CD4-positive, alpha-beta memory T cell (primary cell): ENCODE measurements at regions not wholly inside any gene's neighbourhood (a gene's known extent, or its start where the extent isn't known, plus 50 kb on each side); places are given as distances from the start of the nearest gene placed in this dataset.

ENCODE experiments used
- CTCF ChIA-PET: fragments of 350-600 bp; sonication (Branson Sonifier 250); formaldehyde crosslinking; loops from one replicate; lab custom pipeline; 2021; ENCODE audit warnings: inconsistent platforms; ENCODE audit not compliant: partially characterized antibody; lab: Charles Lee
- POLR2A ChIA-PET: fragments of 350-600 bp; sonication (Branson Sonifier 250); formaldehyde crosslinking; loops from one replicate; lab custom pipeline; 2021; ENCODE audit not compliant: partially characterized antibody; lab: Charles Lee
- DNase-seq, 5 donors: peaks; one replicate each; pipeline versions ENCODE4 v3.0.0 to v3.0.0-alpha.2; 2020 to 2022; ENCODE audit warnings: mixed read lengths in 1 of 5
- H3K27ac ChIP-seq: one replicate; pipeline ENCODE4 v1.7.0; 2013; ENCODE audit warnings: low read depth, low read length
- H3K27me3 ChIP-seq: 2 replicates; pipeline ENCODE4 v1.7.0; 2013; ENCODE audit warnings: mild to moderate bottlenecking, low read length, moderate library complexity; ENCODE audit not compliant: insufficient read depth
- H3K36me3 ChIP-seq: 2 replicates; pipeline ENCODE4 v1.7.0; 2013; ENCODE audit warnings: mild to moderate bottlenecking, low read length, moderate library complexity; ENCODE audit not compliant: insufficient read depth
- H3K4me1 ChIP-seq: 2 replicates; pipeline ENCODE4 v1.7.0; 2013; ENCODE audit warnings: mild to moderate bottlenecking, low read length, moderate library complexity; ENCODE audit not compliant: insufficient read depth
- H3K4me3 ChIP-seq, 2 donors: one replicate each; pipeline ENCODE4 v1.7.0; 2013; ENCODE audit warnings: low read length in 2 of 2, mild to moderate bottlenecking in 1 of 2
- H3K9me3 ChIP-seq, 2 donors: one replicate each; pipeline ENCODE4 v1.7.0; 2013; ENCODE audit warnings: low read length in 2 of 2, control low read depth in 1 of 2; ENCODE audit not compliant: control insufficient read depth in 1 of 2
- H3K27ac Mint-ChIP-seq, 7 donors: one replicate each; pipeline ENCODE4 v1.8.0; 2020 to 2021; ENCODE audit warnings: mixed read lengths in 7 of 7, mild to moderate bottlenecking in 6 of 7, inconsistent platforms in 3 of 7, moderate library complexity in 3 of 7
- H3K27me3 Mint-ChIP-seq, 2 donors: one replicate each; pipeline ENCODE4 v1.8.0; 2020 to 2021; ENCODE audit warnings: mixed read lengths in 2 of 2
- H3K36me3 Mint-ChIP-seq, 2 donors: one replicate each; pipeline ENCODE4 v1.8.0; 2020 to 2021; ENCODE audit warnings: mixed read lengths in 2 of 2, inconsistent platforms in 1 of 2, mild to moderate bottlenecking in 1 of 2
- H3K4me1 Mint-ChIP-seq, 4 donors: one replicate each; pipeline ENCODE4 v1.8.0; 2020 to 2021; ENCODE audit warnings: mixed read lengths in 4 of 4, mild to moderate bottlenecking in 1 of 4
- H3K4me3 Mint-ChIP-seq, 8 donors: one replicate each; pipeline ENCODE4 v1.8.0; 2020 to 2021; ENCODE audit warnings: mixed read lengths in 8 of 8, mild to moderate bottlenecking in 7 of 8, moderate library complexity in 6 of 8, inconsistent platforms in 3 of 8
- H3K9me3 Mint-ChIP-seq, 8 donors: one replicate each; pipeline ENCODE4 v1.8.0; 2020 to 2021; ENCODE audit warnings: mixed read lengths in 8 of 8, mild to moderate bottlenecking in 5 of 8, inconsistent platforms in 3 of 8, moderate library complexity in 1 of 8
- intact Hi-C: fragments of 100-400 bp; cut with micrococcal nuclease; formaldehyde crosslinking; loops from one replicate; pipeline ENCODE4 v1.15.1; 2023

DNA sequence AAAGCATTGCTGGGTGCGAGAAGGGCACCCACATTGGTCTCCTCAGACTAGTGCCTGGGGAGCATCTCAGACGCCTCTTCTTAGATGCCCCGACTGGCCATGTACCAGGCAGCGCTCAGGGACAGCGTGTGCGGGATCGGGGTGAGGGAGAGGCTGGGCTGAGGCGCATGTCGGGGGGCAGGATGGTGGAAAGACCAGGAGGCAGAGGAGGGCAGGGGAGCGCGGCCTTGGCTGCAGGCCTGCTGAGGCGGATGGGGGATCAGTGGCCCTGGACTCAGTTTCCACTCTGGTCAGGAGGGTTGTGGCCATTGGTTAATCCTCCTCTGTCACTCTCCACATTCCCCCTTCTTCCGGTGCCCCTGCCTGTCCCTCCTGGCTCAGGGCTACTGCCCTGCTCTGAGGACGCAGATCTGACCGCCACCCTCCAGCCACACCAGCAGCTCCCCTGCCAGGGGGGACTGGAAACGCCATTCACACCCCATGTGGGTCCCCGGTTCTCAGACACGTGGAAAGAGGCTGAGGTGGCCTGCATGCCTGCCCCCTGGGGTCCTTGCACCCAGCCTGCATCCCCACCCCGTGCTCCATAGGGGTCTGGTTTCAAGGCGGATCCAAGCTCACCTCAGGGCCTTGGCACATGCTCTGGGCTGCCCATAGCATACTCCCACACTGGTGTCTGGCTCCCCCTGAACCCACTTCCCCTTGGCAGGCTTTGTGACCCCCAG lies 105.9 kb downstream of the CPZ start:
- Mint-ChIP-seq H3K4me1 (peaks cover 0 to 1% (median 0%) of the 10 kb centered on the region in 4 donors), H3K36me3 (no peaks in the 10 kb centered on the region), H3K27me3 (peaks cover 8% of the 10 kb centered on the region in 2 donors), H3K9me3 (peaks cover 0 to 5% (median 0%) of the 10 kb centered on the region in 8 donors), H3K4me3 (no peak overlapping the region), H3K27ac (no peak overlapping the region)
- POLR2A ChIA-PET: no interaction called here
- DNase-seq: no peak
- H3K27me3 ChIP-seq: no peaks in the 10 kb centered on the region
- intact Hi-C loops: no loop called here
- no peaks in the 10 kb centered on the region for H3K9me3 ChIP-seq
- no peak overlapping the region for H3K4me3 ChIP-seq
- CTCF ChIA-PET: no interaction called here
- H3K4me1 ChIP-seq: no peaks in the 10 kb centered on the region
- H3K27ac ChIP-seq: no peak overlapping the region
- no peaks in the 10 kb centered on the region for H3K36me3 ChIP-seq

DNA sequence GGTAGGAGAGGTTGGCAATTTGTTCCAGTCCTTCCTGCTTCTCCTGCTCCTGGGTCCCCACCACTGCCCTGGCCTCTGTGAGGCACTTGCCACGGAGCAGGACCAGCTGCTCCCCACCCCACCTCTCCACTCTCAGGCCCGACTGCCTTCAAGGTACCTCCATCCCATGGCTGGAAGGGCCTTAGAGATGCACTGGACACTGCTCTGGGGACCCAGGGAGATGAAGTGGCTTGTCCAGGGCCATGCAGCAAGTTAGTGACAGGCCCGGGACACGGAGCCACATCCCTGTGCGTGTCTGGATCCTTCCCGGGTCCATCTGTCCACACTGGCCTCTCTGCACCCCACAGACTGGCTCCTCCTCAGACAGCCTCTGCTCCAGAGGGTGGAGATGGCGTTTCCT lies 105.3 kb downstream of the CPZ start:
- Mint-ChIP-seq H3K27ac (no peak overlapping the region), H3K27me3 (peaks cover 6 to 9% of the 10 kb centered on the region in 2 donors), H3K4me1 (peaks cover 0 to 1% (median 0%) of the 10 kb centered on the region in 4 donors), H3K36me3 (no peaks in the 10 kb centered on the region), H3K9me3 (peaks cover 0 to 8% (median 0%) of the 10 kb centered on the region in 8 donors), H3K4me3 (no peak overlapping the region)
- ChIA-PET CTCF (no interaction called here), POLR2A (no interaction called here)
- no peaks in the 10 kb centered on the region for H3K36me3 ChIP-seq
- H3K27me3 ChIP-seq: no peaks in the 10 kb centered on the region
- H3K4me1 ChIP-seq: no peaks in the 10 kb centered on the region
- H3K9me3 ChIP-seq: no peaks in the 10 kb centered on the region
- no peak overlapping the region for H3K27ac ChIP-seq
- no peak overlapping the region for H3K4me3 ChIP-seq
- intact Hi-C loops: no loop called here
- no peak for DNase-seq

DNA sequence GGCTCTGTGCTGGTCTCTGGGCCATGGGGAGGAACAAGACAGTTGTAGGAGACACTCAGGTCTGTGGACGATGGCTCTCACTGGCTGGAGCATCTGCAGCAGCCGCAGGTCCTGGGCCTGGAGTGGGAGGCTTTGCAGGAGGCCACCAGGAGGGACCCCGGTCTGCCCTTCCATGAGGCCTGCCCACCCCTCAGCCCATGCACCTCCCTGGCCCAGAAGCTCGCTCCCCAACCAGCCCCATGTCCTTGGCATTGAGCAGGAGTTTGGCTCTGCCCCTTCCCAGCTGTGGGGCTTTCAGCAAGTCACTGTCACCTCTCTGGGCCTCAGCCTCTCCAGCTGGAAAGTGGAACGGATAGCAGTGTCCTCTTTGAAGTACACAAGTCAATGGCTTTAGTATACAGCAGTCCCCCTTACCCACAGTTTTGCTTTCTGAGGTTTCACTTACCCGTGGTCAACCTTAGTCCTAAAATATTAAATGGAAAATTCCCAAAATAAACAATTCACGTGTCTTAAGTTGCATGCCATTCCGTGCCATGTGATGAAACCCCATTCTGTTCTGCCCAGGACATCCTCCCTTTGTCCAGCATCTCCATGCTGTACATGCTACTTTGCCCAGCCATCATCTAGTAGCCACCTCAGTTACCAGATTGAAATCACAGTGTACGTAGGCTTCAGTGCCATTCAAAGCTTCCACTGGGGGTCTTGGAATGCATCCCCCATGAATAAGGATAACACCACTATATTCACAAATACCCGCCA lies 104.0 kb downstream of the CPZ start:
- H3K36me3 Mint-ChIP-seq: no peaks in the 10 kb centered on the region
- no peak overlapping the region for H3K27ac Mint-ChIP-seq
- H3K4me1 ChIP-seq: no peaks in the 10 kb centered on the region
- H3K36me3 ChIP-seq: no peaks in the 10 kb centered on the region
- peaks cover 0 to 1% (median 0%) of the 10 kb centered on the region in 4 donors for H3K4me1 Mint-ChIP-seq
- CTCF ChIA-PET: no interaction called here
- POLR2A ChIA-PET: no interaction called here
- H3K27ac ChIP-seq: no peak overlapping the region
- H3K9me3 ChIP-seq: no peaks in the 10 kb centered on the region
- H3K27me3 Mint-ChIP-seq: peaks cover 3 to 9% of the 10 kb centered on the region in 2 donors
- H3K9me3 Mint-ChIP-seq: peaks cover 0 to 8% (median 0%) of the 10 kb centered on the region in 8 donors
- no peak overlapping the region for H3K4me3 Mint-ChIP-seq
- no peaks in the 10 kb centered on the region for H3K27me3 ChIP-seq
- no peak for DNase-seq
- intact Hi-C loops: no loop called here
- H3K4me3 ChIP-seq: no peak overlapping the region

DNA sequence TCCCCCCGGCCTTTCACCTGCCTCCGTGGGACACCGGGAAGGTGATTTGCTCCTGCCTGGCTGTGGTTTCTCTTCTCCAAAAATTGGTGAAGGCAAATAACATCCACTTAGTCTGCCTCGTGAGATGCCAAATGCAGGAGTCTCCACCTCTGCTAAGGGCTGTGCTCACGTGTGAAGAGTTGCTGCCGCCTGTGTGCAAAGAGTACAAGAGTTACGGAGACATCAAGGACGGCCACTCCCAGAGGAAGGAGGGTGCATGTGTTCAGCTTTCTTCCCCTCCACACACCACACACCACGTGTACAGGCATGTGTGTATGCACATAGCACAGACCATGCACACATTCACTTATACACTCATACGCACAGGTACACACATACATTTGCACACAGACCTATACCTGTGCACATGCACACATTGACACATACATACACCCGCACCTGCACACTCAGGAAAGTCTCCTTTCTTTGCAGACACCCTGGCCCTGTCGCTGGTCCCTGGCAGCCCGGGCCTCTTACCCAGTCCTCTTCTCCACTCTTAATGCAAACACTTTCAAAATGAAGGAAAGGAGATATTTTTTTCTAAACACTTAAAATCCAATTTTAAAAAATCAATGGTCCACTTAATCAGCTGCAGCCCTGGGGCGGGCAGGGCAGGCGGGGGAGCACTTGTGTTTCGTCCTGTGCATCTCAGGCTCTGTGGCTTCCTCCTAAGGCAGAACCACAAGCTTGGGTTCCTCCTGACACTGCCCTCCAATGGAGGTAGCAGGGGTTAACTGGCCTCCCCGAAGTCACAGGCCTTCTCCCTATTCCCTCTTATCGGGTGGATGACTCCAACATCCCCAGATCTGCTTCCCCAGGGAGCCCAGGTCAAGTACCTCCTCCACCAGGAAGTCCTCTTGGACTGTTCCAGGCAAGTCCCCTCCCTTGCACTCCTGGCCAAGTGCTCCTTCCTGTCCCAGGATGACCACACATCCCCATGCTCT lies 103.0 kb downstream of the CPZ start:
- POLR2A ChIA-PET: no interaction called here

DNA sequence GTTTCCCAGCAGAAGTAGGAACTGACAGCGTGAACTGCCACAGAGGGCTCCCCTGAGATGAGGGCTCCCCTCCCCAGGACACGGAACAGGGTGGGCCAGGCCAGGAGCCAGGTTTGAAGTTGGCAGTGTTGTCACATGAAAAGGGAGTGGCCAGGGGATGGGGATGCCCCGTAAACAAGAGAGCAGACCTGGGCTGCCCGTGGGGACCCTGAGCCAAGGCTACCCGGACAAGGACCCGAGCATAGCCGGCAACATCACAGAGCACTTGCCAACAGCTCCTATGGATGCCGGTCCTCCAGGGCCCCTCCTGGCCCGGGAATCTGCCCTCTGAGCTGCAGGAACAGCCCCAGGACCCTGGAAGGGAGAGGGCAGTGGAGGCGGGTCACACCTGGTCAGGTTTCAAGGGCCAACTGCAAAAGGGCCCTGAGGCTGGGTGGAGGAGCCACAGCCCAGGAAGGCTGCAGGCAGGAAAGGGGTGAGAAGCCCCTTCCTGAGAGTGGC lies 102.1 kb downstream of the CPZ start:
- ChIA-PET POLR2A (no interaction called here), CTCF (no interaction called here)
- intact Hi-C loops: no loop called here
- H3K27ac ChIP-seq: no peak overlapping the region
- Mint-ChIP-seq H3K27me3 (peaks cover 3 to 9% of the 10 kb centered on the region in 2 donors), H3K4me1 (no peaks in the 10 kb centered on the region), H3K36me3 (no peaks in the 10 kb centered on the region), H3K9me3 (peaks cover 0 to 8% (median 0%) of the 10 kb centered on the region in 8 donors), H3K27ac (no peak overlapping the region), H3K4me3 (no peak overlapping the region)
- no peaks in the 10 kb centered on the region for H3K36me3 ChIP-seq
- no peaks in the 10 kb centered on the region for H3K27me3 ChIP-seq
- no peaks in the 10 kb centered on the region for H3K4me1 ChIP-seq
- no peaks in the 10 kb centered on the region for H3K9me3 ChIP-seq
- DNase-seq: no peak
- H3K4me3 ChIP-seq: no peak overlapping the region

More for the DNA sequence above, 103.0 kb downstream of the CPZ start:
- H3K4me3 Mint-ChIP-seq: no peak overlapping the region
- no peaks in the 10 kb centered on the region for H3K36me3 Mint-ChIP-seq
- no peaks in the 10 kb centered on the region for H3K4me1 Mint-ChIP-seq
- no peak overlapping the region for H3K27ac Mint-ChIP-seq
- H3K9me3 Mint-ChIP-seq: peaks cover 0 to 8% (median 0%) of the 10 kb centered on the region in 8 donors
- Histone ChIP-seq H3K27me3 (no peaks in the 10 kb centered on the region), H3K4me3 (no peak overlapping the region), H3K36me3 (no peaks in the 10 kb centered on the region), H3K9me3 (no peaks in the 10 kb centered on the region), H3K27ac (no peak overlapping the region), H3K4me1 (no peaks in the 10 kb centered on the region)
- intact Hi-C loops: no loop called here
- DNase-seq: no peak
- CTCF ChIA-PET: no interaction called here
- peaks cover 3 to 9% of the 10 kb centered on the region in 2 donors for H3K27me3 Mint-ChIP-seq

DNA sequence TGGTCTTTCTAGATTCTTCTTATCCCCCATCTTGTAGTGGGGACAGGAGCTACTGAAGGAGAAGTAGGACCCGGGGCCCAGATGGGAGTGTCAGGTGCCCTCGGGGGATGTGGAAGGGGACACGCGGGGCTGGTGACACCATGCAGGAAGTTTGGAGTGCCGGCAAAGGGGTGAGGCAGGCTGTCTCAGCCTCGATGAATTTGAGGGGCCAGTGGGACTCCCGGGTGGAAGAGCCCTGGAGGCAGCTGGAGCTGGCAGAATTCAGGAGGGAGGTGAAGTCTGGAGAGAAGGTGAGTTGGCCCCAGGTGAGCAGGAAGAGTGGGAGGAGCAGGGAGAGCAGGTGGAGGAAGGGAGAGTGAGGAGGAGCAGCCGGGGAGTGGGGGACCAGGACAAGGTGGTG lies 101.7 kb downstream of the CPZ start:
- Histone ChIP-seq H3K27ac (no peak overlapping the region), H3K36me3 (no peaks in the 10 kb centered on the region), H3K4me1 (no peaks in the 10 kb centered on the region), H3K4me3 (no peak overlapping the region), H3K27me3 (no peaks in the 10 kb centered on the region), H3K9me3 (no peaks in the 10 kb centered on the region)
- no peak for DNase-seq
- H3K27me3 Mint-ChIP-seq: peaks cover 3 to 11% of the 10 kb centered on the region in 2 donors
- intact Hi-C loops: no loop called here
- no peak overlapping the region for H3K4me3 Mint-ChIP-seq
- peaks cover 0 to 8% (median 0%) of the 10 kb centered on the region in 8 donors for H3K9me3 Mint-ChIP-seq
- CTCF ChIA-PET: no interaction called here
- POLR2A ChIA-PET: no interaction called here
- H3K4me1 Mint-ChIP-seq: no peaks in the 10 kb centered on the region
- no peaks in the 10 kb centered on the region for H3K36me3 Mint-ChIP-seq
- no peak overlapping the region for H3K27ac Mint-ChIP-seq
